Smooth muscle cell (in vitro differentiated cells): ENCODE measurements at regions not wholly inside any gene's neighbourhood (a gene's known extent, or its start where the extent isn't known, plus 50 kb on each side); places are given as distances from the start of the nearest gene placed in this dataset. TPM values are rescaled to one million over a fixed set of nuclear protein-coding genes. Genes with fewer than 3 reads are reported as not detected.

Source experiments
- DNase-seq: peaks from one replicate; lab custom pipeline; 2025; ENCODE audit not compliant: unreplicated experiment; lab: John Stamatoyannopoulos, UW
- H2AFZ ChIP-seq: fragments of 200-600 bp; sonication (generic); 2 replicates; pipeline ENCODE4 v1.6.0; 2016; ENCODE audit warnings: antibody characterized with exemption, low read depth, mild to moderate bottlenecking
- H3F3A ChIP-seq: fragments of 200-600 bp; sonication (generic); 2 replicates; pipeline ENCODE4 v1.6.0; 2017; ENCODE audit warnings: antibody characterized with exemption, low read depth
- H3K27ac ChIP-seq: fragments of 200-600 bp; sonication (generic); 2 replicates; pipeline ENCODE4 v1.5.1; 2016; ENCODE audit warnings: low read depth, mild to moderate bottlenecking
- H3K27me3 ChIP-seq: fragments of 200-600 bp; sonication (generic); 2 replicates; pipeline ENCODE4 v1.6.1; 2016; ENCODE audit warnings: low read depth, mild to moderate bottlenecking
- H3K36me3 ChIP-seq: fragments of 200-600 bp; sonication (generic); 2 replicates; pipeline ENCODE4 v1.5.1; 2016; ENCODE audit warnings: low read depth
- H3K4me1 ChIP-seq: fragments of 200-600 bp; sonication (generic); 2 replicates; pipeline ENCODE4 v1.5.1; 2016; ENCODE audit warnings: low read depth
- H3K4me2 ChIP-seq: fragments of 200-600 bp; sonication (generic); 2 replicates; pipeline ENCODE4 v1.6.0; 2016; ENCODE audit warnings: mild to moderate bottlenecking
- H3K4me3 ChIP-seq: fragments of 200-600 bp; sonication (generic); 2 replicates; pipeline ENCODE4 v1.5.1; 2016; ENCODE audit warnings: mild to moderate bottlenecking
- H3K79me2 ChIP-seq: fragments of 200-600 bp; sonication (generic); 2 replicates; pipeline ENCODE4 v1.6.0; 2016; ENCODE audit warnings: low read depth, mild to moderate bottlenecking
- H3K9ac ChIP-seq: fragments of 200-600 bp; sonication (generic); 2 replicates; pipeline ENCODE4 v1.6.0; 2016; ENCODE audit warnings: low read depth
- H3K9me3 ChIP-seq: fragments of 200-600 bp; sonication (generic); replicated peaks from 2 replicates; pipeline ENCODE4 v1.5.1; 2016; ENCODE audit warnings: low read depth
- H4K20me1 ChIP-seq: fragments of 200-600 bp; sonication (generic); 2 replicates; pipeline ENCODE4 v1.6.0; 2016; ENCODE audit warnings: low read depth
- whole genome bisulfite sequencing: methylation state at CpG from one replicate; pipeline ENCODE4 v1.1.7; 2016; ENCODE audit warnings: low lambda C conversion rate; 5-methylcytosine and 5-hydroxymethylcytosine counted together
- small RNA-seq: library from RNA; depleted of rRNA; stranded (forward); fragments of <200 nt; gene quantifications from one replicate; pipeline ENCODE3, GENCODE V24; 2014
- TF ChIP-seq, protein P1 (sequence below): fragments of 200-600 bp; sonication (generic); IDR thresholded peaks from 2 replicates; pipeline ENCODE4 v1.5.1; 2017; ENCODE audit warnings: borderline replicate concordance, mild to moderate bottlenecking, antibody characterized with exemption; ENCODE audit not compliant: insufficient read depth, poor library complexity, severe bottlenecking

DNA sequence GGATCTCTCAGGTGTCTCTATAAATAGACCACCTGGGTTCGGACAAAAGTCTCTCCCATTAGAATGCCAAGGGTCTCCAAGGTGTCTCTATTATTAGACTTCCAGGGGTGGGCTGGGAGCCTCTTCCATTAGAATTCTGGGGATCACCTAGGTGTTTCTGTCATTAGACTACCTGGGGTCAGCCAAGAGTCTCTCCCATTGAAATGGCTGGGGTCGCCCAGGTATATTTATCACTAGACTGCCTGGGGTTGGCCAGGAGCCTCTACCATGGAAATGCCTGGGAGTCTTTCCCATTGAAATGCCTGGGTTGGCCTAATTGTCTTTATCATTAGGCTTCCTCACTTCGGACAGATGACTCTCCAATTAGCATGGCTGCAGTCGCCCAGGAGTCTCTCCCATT, 1565.5 kb downstream of the UQCRFS1 start:
- whole genome bisulfite sequencing: 75% methylated on average over 4 of the region's 4 CpGs

GRCh38 chr19:27635401-27635800, 1577.5 kb downstream of the UQCRFS1 start:
- H3F3A ChIP-seq: no peaks in the 10 kb centered on the region
- H3K9ac ChIP-seq: no peak overlapping the region
- no peaks in the 10 kb centered on the region for H3K27me3 ChIP-seq
- H3K4me2 ChIP-seq: no peak overlapping the region
- no peaks in the 10 kb centered on the region for H3K4me1 ChIP-seq
- TF ChIP-seq, protein P1, sequence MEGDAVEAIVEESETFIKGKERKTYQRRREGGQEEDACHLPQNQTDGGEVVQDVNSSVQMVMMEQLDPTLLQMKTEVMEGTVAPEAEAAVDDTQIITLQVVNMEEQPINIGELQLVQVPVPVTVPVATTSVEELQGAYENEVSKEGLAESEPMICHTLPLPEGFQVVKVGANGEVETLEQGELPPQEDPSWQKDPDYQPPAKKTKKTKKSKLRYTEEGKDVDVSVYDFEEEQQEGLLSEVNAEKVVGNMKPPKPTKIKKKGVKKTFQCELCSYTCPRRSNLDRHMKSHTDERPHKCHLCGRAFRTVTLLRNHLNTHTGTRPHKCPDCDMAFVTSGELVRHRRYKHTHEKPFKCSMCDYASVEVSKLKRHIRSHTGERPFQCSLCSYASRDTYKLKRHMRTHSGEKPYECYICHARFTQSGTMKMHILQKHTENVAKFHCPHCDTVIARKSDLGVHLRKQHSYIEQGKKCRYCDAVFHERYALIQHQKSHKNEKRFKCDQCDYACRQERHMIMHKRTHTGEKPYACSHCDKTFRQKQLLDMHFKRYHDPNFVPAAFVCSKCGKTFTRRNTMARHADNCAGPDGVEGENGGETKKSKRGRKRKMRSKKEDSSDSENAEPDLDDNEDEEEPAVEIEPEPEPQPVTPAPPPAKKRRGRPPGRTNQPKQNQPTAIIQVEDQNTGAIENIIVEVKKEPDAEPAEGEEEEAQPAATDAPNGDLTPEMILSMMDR: no peak
- H4K20me1 ChIP-seq: no peaks in the 10 kb centered on the region
- no peaks in the 10 kb centered on the region for H3K36me3 ChIP-seq
- H2AFZ ChIP-seq: no peak overlapping the region
- no peak overlapping the region for H3K4me3 ChIP-seq
- H3K27ac ChIP-seq: no peak overlapping the region
- H3K9me3 ChIP-seq: peaks cover 6% of the 10 kb centered on the region
- WGBS: 88% methylated on average over 1 of the region's 1 CpG
- H3K79me2 ChIP-seq: no peaks in the 10 kb centered on the region
- DNase-seq: no peak

More for the DNA sequence above, 1565.5 kb downstream of the UQCRFS1 start:
- TF ChIP-seq, protein P1: no peak
- no peaks in the 10 kb centered on the region for H3K79me2 ChIP-seq
- H3F3A ChIP-seq: no peaks in the 10 kb centered on the region
- no peak overlapping the region for H3K4me2 ChIP-seq
- H3K36me3 ChIP-seq: no peaks in the 10 kb centered on the region
- H2AFZ ChIP-seq: no peak overlapping the region
- no peaks in the 10 kb centered on the region for H3K27me3 ChIP-seq
- H3K4me3 ChIP-seq: no peak overlapping the region
- no peaks in the 10 kb centered on the region for H3K9me3 ChIP-seq
- no peak overlapping the region for H3K9ac ChIP-seq
- no peaks in the 10 kb centered on the region for H4K20me1 ChIP-seq
- no peaks in the 10 kb centered on the region for H3K4me1 ChIP-seq
- no peak for DNase-seq
- no peak overlapping the region for H3K27ac ChIP-seq

DNA sequence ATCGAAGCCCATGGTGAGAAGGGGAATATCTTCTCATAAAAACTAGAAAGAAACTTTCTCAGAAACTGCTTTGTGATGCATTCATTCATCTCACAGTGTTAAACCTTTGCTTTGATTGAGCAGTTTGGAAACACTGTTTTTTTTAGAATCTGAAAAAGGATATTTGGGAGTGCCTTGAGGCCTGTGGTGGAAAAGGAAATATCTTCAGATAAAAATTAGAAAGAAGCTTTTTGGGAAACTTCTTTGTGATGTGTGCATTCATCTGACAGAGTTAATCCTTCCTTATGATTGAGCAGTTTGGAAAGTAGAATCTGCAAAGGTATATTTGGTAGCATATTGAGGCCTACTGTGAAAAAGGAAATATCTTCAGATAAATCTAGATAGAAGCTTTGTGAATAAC, 1594.9 kb downstream of the UQCRFS1 start:
- H3K9me3 ChIP-seq: peaks cover 33% of the 10 kb centered on the region
- no peaks in the 10 kb centered on the region for H3F3A ChIP-seq
- no peaks in the 10 kb centered on the region for H3K4me1 ChIP-seq
- H2AFZ ChIP-seq: no peak overlapping the region
- no peaks in the 10 kb centered on the region for H4K20me1 ChIP-seq
- TF ChIP-seq, protein P1: no peak
- H3K4me3 ChIP-seq: no peak overlapping the region
- no peak overlapping the region for H3K27ac ChIP-seq
- H3K79me2 ChIP-seq: no peaks in the 10 kb centered on the region
- no peaks in the 10 kb centered on the region for H3K36me3 ChIP-seq
- no peak for DNase-seq
- H3K9ac ChIP-seq: no peak overlapping the region
- H3K4me2 ChIP-seq: no peak overlapping the region
- WGBS: 83% methylated on average over 1 of the region's 1 CpG
- H3K27me3 ChIP-seq: no peaks in the 10 kb centered on the region

DNA sequence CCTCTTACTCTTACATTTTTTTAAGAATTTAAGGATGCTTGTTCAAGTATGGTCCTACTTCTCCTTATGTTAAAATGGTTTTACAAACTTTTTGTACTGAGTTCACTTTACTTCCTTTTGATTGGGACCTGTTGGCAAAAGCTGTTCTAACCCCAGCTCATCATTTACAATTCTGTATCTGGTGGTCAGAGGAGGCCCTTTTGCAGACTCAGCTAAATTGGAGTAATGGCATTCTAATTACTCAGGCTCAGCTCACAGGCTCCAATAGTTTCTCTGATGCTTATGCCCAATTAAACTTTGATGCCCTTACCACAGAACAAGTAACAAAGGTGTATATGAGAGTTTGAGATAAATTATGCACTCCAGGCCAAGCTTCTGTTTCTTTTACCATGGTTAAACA, 1632.0 kb downstream of the UQCRFS1 start:
- Histone ChIP-seq H3K4me2 (no peak overlapping the region), H2AFZ (no peak overlapping the region), H3K27ac (no peak overlapping the region), H3K27me3 (no peaks in the 10 kb centered on the region), H3K4me3 (no peak overlapping the region), H4K20me1 (no peaks in the 10 kb centered on the region), H3K4me1 (no peaks in the 10 kb centered on the region), H3K9ac (no peak overlapping the region), H3K9me3 (peaks cover 7% of the 10 kb centered on the region), H3K36me3 (no peaks in the 10 kb centered on the region), H3K79me2 (no peaks in the 10 kb centered on the region), H3F3A (no peaks in the 10 kb centered on the region)
- TF ChIP-seq, protein P1: no peak
- DNase-seq: no peak

Small RNAs in the stretch of these regions (small RNA-seq; reads per million reads assigned to genes)
- not detected for gene AC006504.6
- gene RNA5SP470: not detected
